HG03095 (cell line): ENCODE measurements at regions not wholly inside any gene's neighbourhood (a gene's known extent, or its start where the extent isn't known, plus 50 kb on each side); places are given as distances from the start of the nearest gene placed in this dataset.
"Not testable (repeated sequence)": the region's sequence is repeated elsewhere in the genome, so short reads cannot be mapped to it uniquely, and the experiment has no call there.

Experiments used
- ATAC-seq: cut with Tn5 transposase; IDR thresholded peaks from one replicate; pipeline ENCODE4 v1.9.1; 2021; ENCODE audit warnings: moderate library complexity; ENCODE audit not compliant: unreplicated experiment

- ATAC-seq, result not testable (repeated sequence)
These were observed 447.4 kb downstream of the FGF13 start for GRCh38 chrX:138264095-138264494.

GRCh38 chrX:138270931-138271330 is 440.6 kb downstream of the FGF13 start:
- ATAC-seq, result no peak

GRCh38 chrX:138282598-138283150 is 428.8 kb downstream of the FGF13 start:
- not testable (repeated sequence) for ATAC-seq

GRCh38 chrX:138287205-138287877 is 424.2 kb downstream of the FGF13 start:
- no peak for ATAC-seq

GRCh38 chrX:138294951-138295350 is 416.6 kb downstream of the FGF13 start:
- ATAC-seq, result no peak

GRCh38 chrX:138298268-138298667 is 413.2 kb downstream of the FGF13 start:
- no peak for ATAC-seq

- no peak for ATAC-seq
These were observed 365.7 kb downstream of the FGF13 start for GRCh38 chrX:138345801-138346200.

GRCh38 chrX:138349351-138349750 is 362.2 kb downstream of the FGF13 start:
- ATAC-seq, result no peak

- ATAC-seq, result no peak
These were observed 332.6 kb downstream of the FGF13 start for GRCh38 chrX:138378876-138379275.

GRCh38 chrX:138408101-138408500 is 303.4 kb downstream of the FGF13 start:
- no peak for ATAC-seq

- ATAC-seq, result no peak
These were observed 300.5 kb downstream of the FGF13 start for GRCh38 chrX:138411048-138411447.
